Psoas muscle (tissue), 7 donors: ENCODE measurements at regions not wholly inside any gene's neighbourhood (a gene's known extent, or its start where the extent isn't known, plus 50 kb on each side); places are given as distances from the start of the nearest gene placed in this dataset.
"Not testable (repeated sequence)": the region's sequence is repeated elsewhere in the genome, so short reads cannot be mapped to it uniquely, and the experiment has no call there.

ENCODE experiments used
- ATAC-seq, 4 donors: fragments of 200-7000 bp; cut with Tn5 transposase; one replicate each; pipeline ENCODE4 v1.9.1; 2020; ENCODE audit warnings: moderate library complexity in 3 of 4, mild to moderate bottlenecking in 2 of 4
- DNase-seq, 2 donors: peaks; one replicate each; pipeline ENCODE4 v3.0.0-alpha.2; 2020
- H3K27ac ChIP-seq: fragments of 200-600 bp; one replicate; pipeline ENCODE4 v1.8.0; 2022
- H3K27me3 ChIP-seq, 3 donors: fragments of 200-600 bp in 1 of 3; one replicate each; pipeline versions ENCODE4 v1.6.1 to v1.8.0; 2013 to 2022; ENCODE audit warnings: low read length in 2 of 3, mild to moderate bottlenecking in 2 of 3, moderate library complexity in 1 of 3; ENCODE audit not compliant: insufficient read depth in 3 of 3
- H3K36me3 ChIP-seq, 2 donors: fragments of 200-600 bp in 1 of 2; one replicate each; pipeline versions ENCODE4 v1.6.1 to v1.8.0; 2013 to 2022; ENCODE audit warnings: low read depth in 1 of 2, mild to moderate bottlenecking in 1 of 2, moderate library complexity in 1 of 2; ENCODE audit not compliant: insufficient read depth in 1 of 2
- H3K4me1 ChIP-seq: fragments of 200-600 bp; one replicate; pipeline ENCODE4 v1.8.0; 2022
- H3K4me3 ChIP-seq: fragments of 200-600 bp; one replicate; pipeline ENCODE4 v1.8.0; 2022; ENCODE audit warnings: mild to moderate bottlenecking
- H3K9me3 ChIP-seq: fragments of 200-600 bp; one replicate; pipeline ENCODE4 v1.8.0; 2022
- WGBS, 3 donors: extraction: QIAGEN DNeasy Blood & Tissue Kit; methylation state at CpG; one replicate each; pipeline versions ENCODE4 v1.1.6 to v1.1.7; 2013; 5-methylcytosine and 5-hydroxymethylcytosine counted together
- intact Hi-C, 2 donors: fragments of 100-400 bp; cut with DNase I; formaldehyde crosslinking; loops; one replicate each; pipeline versions ENCODE4 v1.11.0 to v1.14.2; 2022
- TF ChIP-seq, protein P1 (sequence below): fragments of 200-600 bp; IDR thresholded peaks from one replicate; pipeline ENCODE4 v1.8.0; 2022; ENCODE audit warnings: antibody characterized with exemption
- donor health status: healthy with polysubstance abuse.
- donor health status: DM: no; HTN: no; CAD: no; lungs with moderate emphysema.
- donor health status: Bipolar disorder and iron deficiency.
- donor health status: healthy.
- donor health status: DM: yes; HTN: yes; CAD: no.
- donor health status: DM: no; HTN: no; CAD: no.
- donor health status: DM: yes; HTN: yes; CAD: no.

DNA sequence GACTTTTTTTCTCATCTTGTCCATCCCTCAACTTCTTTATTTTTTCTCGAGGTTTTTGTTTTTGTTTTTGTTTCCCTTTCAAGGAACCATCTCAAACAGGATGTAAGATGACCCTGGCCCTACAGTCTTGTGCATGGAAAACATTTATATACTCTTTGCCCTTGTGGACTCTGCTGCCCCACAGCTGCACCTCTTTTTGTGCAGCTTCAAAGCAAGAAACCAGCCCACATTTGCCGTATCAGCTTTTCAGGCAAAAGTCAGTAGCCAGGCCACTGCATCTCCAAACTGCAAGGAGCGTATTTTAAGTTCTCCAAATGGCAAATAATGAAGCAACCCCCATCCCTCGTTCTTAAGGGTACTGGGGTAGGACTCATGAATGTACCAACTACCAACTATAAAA, 756.5 kb downstream of the C4orf33 start:
- intact Hi-C loops: no loop called here
- 56 to 68% (median 59%) methylated on average over 4 of the region's 4 CpGs for WGBS, 3 donors
- DNase-seq: no peak
- ATAC-seq: no peak
- no peaks in the 10 kb centered on the region for H3K4me1 ChIP-seq
- no peak overlapping the region for H3K4me3 ChIP-seq
- TF ChIP-seq, protein P1, sequence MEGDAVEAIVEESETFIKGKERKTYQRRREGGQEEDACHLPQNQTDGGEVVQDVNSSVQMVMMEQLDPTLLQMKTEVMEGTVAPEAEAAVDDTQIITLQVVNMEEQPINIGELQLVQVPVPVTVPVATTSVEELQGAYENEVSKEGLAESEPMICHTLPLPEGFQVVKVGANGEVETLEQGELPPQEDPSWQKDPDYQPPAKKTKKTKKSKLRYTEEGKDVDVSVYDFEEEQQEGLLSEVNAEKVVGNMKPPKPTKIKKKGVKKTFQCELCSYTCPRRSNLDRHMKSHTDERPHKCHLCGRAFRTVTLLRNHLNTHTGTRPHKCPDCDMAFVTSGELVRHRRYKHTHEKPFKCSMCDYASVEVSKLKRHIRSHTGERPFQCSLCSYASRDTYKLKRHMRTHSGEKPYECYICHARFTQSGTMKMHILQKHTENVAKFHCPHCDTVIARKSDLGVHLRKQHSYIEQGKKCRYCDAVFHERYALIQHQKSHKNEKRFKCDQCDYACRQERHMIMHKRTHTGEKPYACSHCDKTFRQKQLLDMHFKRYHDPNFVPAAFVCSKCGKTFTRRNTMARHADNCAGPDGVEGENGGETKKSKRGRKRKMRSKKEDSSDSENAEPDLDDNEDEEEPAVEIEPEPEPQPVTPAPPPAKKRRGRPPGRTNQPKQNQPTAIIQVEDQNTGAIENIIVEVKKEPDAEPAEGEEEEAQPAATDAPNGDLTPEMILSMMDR: no peak
- no peaks in the 10 kb centered on the region for H3K36me3 ChIP-seq
- H3K27ac ChIP-seq: no peak overlapping the region
- H3K27me3 ChIP-seq: no peaks in the 10 kb centered on the region
- no peaks in the 10 kb centered on the region for H3K9me3 ChIP-seq

DNA sequence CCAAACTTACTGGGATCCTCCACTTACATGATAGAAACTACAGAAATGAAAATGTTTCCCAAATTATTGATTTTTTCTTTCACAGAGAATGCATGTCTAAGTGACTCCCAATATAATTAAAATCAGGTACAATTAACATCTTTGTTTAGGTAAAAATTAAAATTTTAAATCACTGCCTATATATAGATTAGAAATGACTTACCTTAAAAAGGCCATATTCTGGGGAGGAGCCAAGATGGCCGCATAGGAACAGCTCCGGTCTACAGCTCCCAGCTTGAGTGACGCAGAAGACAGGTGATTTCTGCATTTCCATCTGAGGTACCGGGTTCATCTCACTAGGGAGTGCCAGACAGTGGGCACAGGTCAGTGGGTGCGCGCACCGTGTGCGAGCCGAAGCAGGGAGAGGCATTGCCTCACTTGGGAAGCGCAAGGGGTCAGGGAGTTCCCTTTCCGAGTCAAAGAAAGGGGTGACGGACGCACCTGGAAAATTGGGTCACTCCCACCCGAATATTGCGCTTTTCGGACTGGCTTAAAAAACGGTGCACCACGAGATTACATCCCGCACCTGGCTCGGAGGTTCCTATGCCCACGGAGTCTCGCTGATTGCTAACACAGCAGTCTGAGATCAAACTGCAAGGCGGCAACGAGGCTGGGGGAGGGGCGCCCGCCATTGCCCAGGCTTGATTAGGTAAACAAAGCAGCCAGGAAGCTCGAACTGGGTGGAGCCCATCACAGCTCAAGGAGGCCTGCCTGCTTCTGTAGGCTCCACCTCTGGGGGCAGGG, 757.9 kb downstream of the C4orf33 start:
- ATAC-seq, DNase-seq, H3K4me1 ChIP-seq, intact Hi-C loops, H3K9me3 ChIP-seq, H3K27me3 ChIP-seq, H3K27ac ChIP-seq, H3K36me3 ChIP-seq, H3K4me3 ChIP-seq: not testable (repeated sequence)
- 92 to 96% (median 93%) methylated on average over 23 to 27 of the region's 27 CpGs for WGBS, 3 donors

DNA sequence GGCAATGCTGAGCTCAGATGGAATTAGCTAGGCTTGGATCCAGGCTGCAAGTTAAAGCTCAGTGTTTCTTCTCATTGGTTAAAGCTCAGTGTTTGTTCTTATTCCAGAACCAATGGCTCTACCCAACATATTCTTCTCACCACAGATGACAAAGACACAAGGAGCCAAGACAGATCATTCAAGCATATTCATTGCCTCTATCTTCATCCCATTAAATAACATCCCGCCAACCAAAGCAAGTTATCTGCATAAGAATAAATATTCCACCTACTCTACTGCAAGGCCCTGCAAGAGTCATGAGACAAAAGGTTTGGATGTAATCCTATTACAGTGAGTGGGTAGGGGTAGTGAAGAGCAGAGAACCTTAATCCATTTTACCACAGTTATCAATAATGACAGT, 766.5 kb downstream of the C4orf33 start:
- no peak for ATAC-seq
- 94 to 97% (median 97%) methylated on average over 1 of the region's 1 CpG for WGBS, 3 donors
- Histone ChIP-seq H3K4me1 (no peaks in the 10 kb centered on the region), H3K9me3 (no peaks in the 10 kb centered on the region), H3K27ac (no peak overlapping the region), H3K36me3 (no peaks in the 10 kb centered on the region), H3K27me3 (no peaks in the 10 kb centered on the region), H3K4me3 (no peak overlapping the region)
- DNase-seq: no peak
- TF ChIP-seq, protein P1: no peak
- intact Hi-C loops: no loop called here

DNA sequence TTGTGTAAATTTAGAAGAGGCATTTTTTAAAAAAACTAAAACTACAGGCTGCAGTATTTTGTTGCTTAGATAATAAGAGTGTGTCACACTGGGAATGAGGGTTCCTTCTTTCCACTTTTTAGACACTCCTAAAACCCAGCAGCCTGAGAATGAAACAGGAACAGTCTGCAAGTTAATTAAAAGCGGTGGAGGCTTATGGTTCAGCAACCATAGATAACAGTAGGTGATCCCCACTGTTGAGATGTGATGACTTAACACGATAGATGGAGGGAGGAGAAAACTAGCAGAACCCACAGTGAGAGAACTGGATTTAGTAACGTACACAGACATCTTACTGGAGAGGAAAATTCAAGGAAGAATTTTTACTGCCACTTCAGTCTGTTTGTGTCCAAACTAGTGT, 767.3 kb downstream of the C4orf33 start:
- no peak for DNase-seq
- intact Hi-C loops: no loop called here
- TF ChIP-seq, protein P1: no peak
- no peaks in the 10 kb centered on the region for H3K4me1 ChIP-seq
- no peak overlapping the region for H3K4me3 ChIP-seq
- ATAC-seq: no peak
- H3K36me3 ChIP-seq: no peaks in the 10 kb centered on the region
- no peaks in the 10 kb centered on the region for H3K27me3 ChIP-seq
- WGBS, 3 donors: 52 to 74% (median 69%) methylated on average over 3 of the region's 3 CpGs
- H3K9me3 ChIP-seq: no peaks in the 10 kb centered on the region
- H3K27ac ChIP-seq: no peak overlapping the region

DNA sequence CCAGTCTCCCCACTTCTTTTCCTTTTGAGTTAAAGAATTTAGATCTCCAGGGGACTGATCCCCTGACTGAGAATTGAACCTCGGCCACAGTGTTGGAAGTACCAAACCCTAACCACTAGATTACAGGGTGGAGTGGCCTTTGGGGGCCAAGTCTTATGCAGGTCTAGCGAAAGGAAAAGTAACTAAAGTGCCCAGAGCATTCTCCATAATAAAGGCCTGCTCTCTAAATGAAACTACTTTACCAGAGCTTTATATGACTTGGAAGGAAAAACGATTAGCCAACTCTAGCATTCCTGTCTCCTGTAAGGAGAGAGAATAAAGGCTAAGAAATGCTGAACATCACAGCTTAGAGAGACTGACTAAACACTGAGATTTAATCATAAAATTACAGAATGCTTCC, 788.0 kb downstream of the C4orf33 start:
- TF ChIP-seq, protein P1: no peak
- no peak for DNase-seq
- intact Hi-C loops: no loop called here
- Histone ChIP-seq H3K9me3 (no peaks in the 10 kb centered on the region), H3K27me3 (no peaks in the 10 kb centered on the region), H3K4me3 (no peak overlapping the region), H3K27ac (no peak overlapping the region), H3K4me1 (no peaks in the 10 kb centered on the region), H3K36me3 (no peaks in the 10 kb centered on the region)
- ATAC-seq: no peak
- WGBS, 3 donors: 68 to 76% (median 75%) methylated on average over 3 of the region's 3 CpGs
